ENCODE measurements at regions not wholly inside any gene's neighbourhood (a gene's known extent, or its start where the extent isn't known, plus 50 kb on each side); places are given as distances from the start of the nearest gene placed in this dataset.

- DNase-seq (ENCODE audit: low read depth in 2 of 2) = no peak
Measured at GRCh38 chrX:20863649-20864048, 510.6 kb upstream of the CNKSR2 start.

- no peak for DNase-seq (ENCODE audit: low read depth in 2 of 2)
Measured at GRCh38 chrX:20861113-20861512, 513.1 kb upstream of the CNKSR2 start.

- DNase-seq (ENCODE audit: low read depth in 2 of 2) = no peak
Measured at GRCh38 chrX:20857746-20858145, 516.5 kb upstream of the CNKSR2 start.

GRCh38 chrX:20838477-20838876, 535.7 kb upstream of the CNKSR2 start:
- DNase-seq (ENCODE audit: low read depth in 2 of 2) = no peak

GRCh38 chrX:20829665-20830491, 544.3 kb upstream of the CNKSR2 start:
- no peak for DNase-seq (ENCODE audit: low read depth in 2 of 2)

- no peak for DNase-seq (ENCODE audit: low read depth in 2 of 2)
Measured at GRCh38 chrX:20825984-20826383, 548.2 kb upstream of the CNKSR2 start.

GRCh38 chrX:20803971-20804370, 537.3 kb upstream of the RPS6KA3 start:
- no peak for DNase-seq (ENCODE audit: low read depth in 2 of 2)

GRCh38 chrX:20802036-20802435, 535.3 kb upstream of the RPS6KA3 start:
- DNase-seq (ENCODE audit: low read depth in 2 of 2) = no peak

- DNase-seq (ENCODE audit: low read depth in 2 of 2) = no peak
Measured at GRCh38 chrX:20796450-20796849, 529.7 kb upstream of the RPS6KA3 start.

- DNase-seq (ENCODE audit: low read depth in 2 of 2) = no peak
Measured at GRCh38 chrX:20789103-20789502, 522.4 kb upstream of the RPS6KA3 start.

GRCh38 chrX:20767346-20767745, 500.6 kb upstream of the RPS6KA3 start:
- DNase-seq (ENCODE audit: low read depth in 2 of 2) = no peak

- DNase-seq (ENCODE audit: low read depth in 2 of 2) = no peak
Measured at GRCh38 chrX:20756585-20756984, 489.9 kb upstream of the RPS6KA3 start.

GRCh38 chrX:20753076-20753475, 486.4 kb upstream of the RPS6KA3 start:
- no peak for DNase-seq (ENCODE audit: low read depth in 2 of 2)

GRCh38 chrX:20746690-20747089, 480.0 kb upstream of the RPS6KA3 start:
- DNase-seq (ENCODE audit: low read depth in 2 of 2) = no peak

GRCh38 chrX:20743046-20743445, 476.3 kb upstream of the RPS6KA3 start:
- no peak for DNase-seq (ENCODE audit: low read depth in 2 of 2)

- no peak for DNase-seq (ENCODE audit: low read depth in 2 of 2)
Measured at GRCh38 chrX:20742106-20742505, 475.4 kb upstream of the RPS6KA3 start.

- DNase-seq (ENCODE audit: low read depth in 2 of 2) = no peak
Measured at GRCh38 chrX:20740443-20740842, 473.7 kb upstream of the RPS6KA3 start.

GRCh38 chrX:20739038-20739745, 472.5 kb upstream of the RPS6KA3 start:
- DNase-seq (ENCODE audit: low read depth in 2 of 2) = no peak

- no peak for DNase-seq (ENCODE audit: low read depth in 2 of 2)
Measured at GRCh38 chrX:20729416-20729815, 462.7 kb upstream of the RPS6KA3 start.

- no peak for DNase-seq (ENCODE audit: low read depth in 2 of 2)
Measured at GRCh38 chrX:20727447-20727846, 460.7 kb upstream of the RPS6KA3 start.

- DNase-seq (ENCODE audit: low read depth in 2 of 2) = no peak
Measured at GRCh38 chrX:20720954-20721626, 454.4 kb upstream of the RPS6KA3 start.

GRCh38 chrX:20718592-20719380, 452.1 kb upstream of the RPS6KA3 start:
- no peak for DNase-seq (ENCODE audit: low read depth in 2 of 2)
